Psoas muscle (tissue), 7 donors: ENCODE measurements at regions not wholly inside any gene's neighbourhood (a gene's known extent, or its start where the extent isn't known, plus 50 kb on each side); places are given as distances from the start of the nearest gene placed in this dataset.

Experiments used
- ATAC-seq, 4 donors: fragments of 200-7000 bp; cut with Tn5 transposase; one replicate each; pipeline ENCODE4 v1.9.1; 2020; ENCODE audit warnings: moderate library complexity in 3 of 4, mild to moderate bottlenecking in 2 of 4
- DNase-seq, 2 donors: peaks; one replicate each; pipeline ENCODE4 v3.0.0-alpha.2; 2020
- H3K27ac ChIP-seq: fragments of 200-600 bp; one replicate; pipeline ENCODE4 v1.8.0; 2022
- H3K27me3 ChIP-seq, 3 donors: fragments of 200-600 bp in 1 of 3; one replicate each; pipeline versions ENCODE4 v1.6.1 to v1.8.0; 2013 to 2022; ENCODE audit warnings: low read length in 2 of 3, mild to moderate bottlenecking in 2 of 3, moderate library complexity in 1 of 3; ENCODE audit not compliant: insufficient read depth in 3 of 3
- H3K36me3 ChIP-seq, 2 donors: fragments of 200-600 bp in 1 of 2; one replicate each; pipeline versions ENCODE4 v1.6.1 to v1.8.0; 2013 to 2022; ENCODE audit warnings: low read depth in 1 of 2, mild to moderate bottlenecking in 1 of 2, moderate library complexity in 1 of 2; ENCODE audit not compliant: insufficient read depth in 1 of 2
- H3K4me1 ChIP-seq: fragments of 200-600 bp; one replicate; pipeline ENCODE4 v1.8.0; 2022
- H3K4me3 ChIP-seq: fragments of 200-600 bp; one replicate; pipeline ENCODE4 v1.8.0; 2022; ENCODE audit warnings: mild to moderate bottlenecking
- H3K9me3 ChIP-seq: fragments of 200-600 bp; one replicate; pipeline ENCODE4 v1.8.0; 2022
- CTCF ChIP-seq: fragments of 200-600 bp; IDR thresholded peaks from one replicate; pipeline ENCODE4 v1.8.0; 2022; ENCODE audit warnings: antibody characterized with exemption
- WGBS, 3 donors: extraction: QIAGEN DNeasy Blood & Tissue Kit; methylation state at CpG; one replicate each; pipeline versions ENCODE4 v1.1.6 to v1.1.7; 2013; 5-methylcytosine and 5-hydroxymethylcytosine counted together
- intact Hi-C, 2 donors: fragments of 100-400 bp; cut with DNase I; formaldehyde crosslinking; loops; one replicate each; pipeline versions ENCODE4 v1.11.0 to v1.14.2; 2022
- donor health status: healthy with polysubstance abuse.
- donor health status: DM: no; HTN: no; CAD: no; lungs with moderate emphysema.
- donor health status: Bipolar disorder and iron deficiency.
- donor health status: healthy.
- donor health status: DM: yes; HTN: yes; CAD: no.
- donor health status: DM: no; HTN: no; CAD: no.
- donor health status: DM: yes; HTN: yes; CAD: no.

DNA sequence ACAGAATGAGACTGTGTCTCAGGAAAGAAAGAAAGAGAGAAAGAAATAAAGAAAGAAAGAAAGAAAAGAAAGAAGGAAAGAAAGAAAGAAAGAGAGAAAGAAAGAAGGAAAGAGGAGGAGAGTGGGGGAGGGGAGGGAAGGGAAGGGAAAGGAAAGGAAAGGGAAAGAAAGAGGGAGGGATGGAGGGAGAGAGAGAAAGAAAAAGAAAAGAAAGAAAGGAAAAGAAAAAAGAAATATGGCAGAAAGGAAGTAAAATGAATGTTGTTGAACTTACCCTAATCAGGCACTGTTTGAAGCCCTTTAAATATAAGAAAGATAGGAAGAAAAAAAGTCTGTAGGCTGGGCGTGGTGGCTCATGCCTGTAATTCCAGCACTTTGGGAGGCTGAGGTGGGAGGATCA lies 276.1 kb downstream of the INSC start:
- Histone ChIP-seq H3K27ac (no peak overlapping the region), H3K27me3 (no peaks in the 10 kb centered on the region), H3K9me3 (peaks cover 9% of the 10 kb centered on the region), H3K36me3 (no peaks in the 10 kb centered on the region), H3K4me1 (no peaks in the 10 kb centered on the region), H3K4me3 (no peak overlapping the region)
- intact Hi-C loops = no loop called here
- ATAC-seq (no peak), DNase-seq (no peak)
- no peak for TF ChIP-seq CTCF
- 51 to 58% (median 54%) methylated on average over 1 of the region's 1 CpG for WGBS, 3 donors

- TF ChIP-seq CTCF = no peak
- intact Hi-C loops = no loop called here
- ATAC-seq (no peak), DNase-seq (no peak)
- Histone ChIP-seq H3K36me3 (no peaks in the 10 kb centered on the region), H3K9me3 (peaks cover 8% of the 10 kb centered on the region), H3K4me3 (no peak overlapping the region), H3K4me1 (no peaks in the 10 kb centered on the region), H3K27ac (no peak overlapping the region), H3K27me3 (no peaks in the 10 kb centered on the region)
- 78 to 86% (median 85%) methylated on average over 2 of the region's 2 CpGs for WGBS, 3 donors
These were observed 282.1 kb downstream of the INSC start for GRCh38 chr11:15396778-15397177.

DNA sequence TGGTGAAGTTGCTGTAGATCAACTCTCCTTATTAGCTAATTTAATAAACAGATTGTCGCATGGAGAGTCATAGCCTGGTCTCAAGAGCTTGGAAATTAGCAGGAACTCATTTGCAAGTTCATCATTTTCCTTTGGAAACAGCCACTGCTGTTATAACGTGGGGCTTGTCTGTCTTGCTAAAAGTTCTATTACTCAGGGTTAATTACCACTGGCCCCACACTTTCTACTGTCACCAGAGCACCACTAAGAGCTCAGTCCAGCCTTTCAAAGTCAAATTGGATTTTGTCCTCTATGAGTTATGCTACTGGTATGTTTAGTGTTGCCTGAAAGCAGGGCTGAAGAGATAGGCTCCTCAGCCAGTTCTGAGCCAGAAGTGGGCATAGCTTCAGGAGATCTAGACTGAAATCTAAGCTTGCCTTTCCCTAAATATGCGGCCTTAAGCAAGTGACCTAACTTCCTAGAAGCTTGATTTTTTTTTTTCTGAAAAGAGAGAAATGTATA lies 292.2 kb downstream of the INSC start:
- no peaks in the 10 kb centered on the region for H3K27me3 ChIP-seq
- no peaks in the 10 kb centered on the region for H3K4me1 ChIP-seq
- WGBS, 3 donors = 62 to 69% (median 68%) methylated on average over 3 of the region's 3 CpGs
- no peak for TF ChIP-seq CTCF
- no peak overlapping the region for H3K4me3 ChIP-seq
- H3K27ac ChIP-seq = no peak overlapping the region
- DNase-seq (no peak), ATAC-seq (no peak)
- H3K9me3 ChIP-seq = no peaks in the 10 kb centered on the region
- intact Hi-C loops = no loop called here
- H3K36me3 ChIP-seq = no peaks in the 10 kb centered on the region

DNA sequence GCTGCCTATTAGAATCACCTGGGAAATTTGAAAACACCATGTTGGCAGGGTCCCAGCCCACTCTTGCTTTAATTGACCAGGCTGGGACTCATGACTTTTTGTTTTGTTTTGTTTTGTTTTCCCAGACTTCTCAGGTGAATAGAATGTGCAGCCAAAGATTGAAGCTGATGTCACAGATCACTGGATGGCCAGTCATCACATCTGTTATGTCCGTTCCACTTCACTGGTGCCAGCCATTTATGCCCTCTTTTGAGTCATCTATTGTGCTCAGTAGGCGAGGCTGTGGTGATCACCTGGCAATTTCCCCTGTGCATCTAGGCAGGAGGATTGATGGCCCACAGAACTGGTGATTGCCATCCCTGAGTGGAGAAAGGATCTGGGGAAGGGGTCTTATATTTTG lies 297.3 kb downstream of the INSC start:
- H3K27me3 ChIP-seq = no peaks in the 10 kb centered on the region
- no peak overlapping the region for H3K4me3 ChIP-seq
- no peaks in the 10 kb centered on the region for H3K36me3 ChIP-seq
- no peak for DNase-seq
- no peak overlapping the region for H3K27ac ChIP-seq
- H3K4me1 ChIP-seq = no peaks in the 10 kb centered on the region
- ATAC-seq = no peak
- WGBS, 3 donors = 51 to 71% (median 52%) methylated on average over 2 of the region's 2 CpGs
- intact Hi-C loops = no loop called here
- no peak for TF ChIP-seq CTCF
- no peaks in the 10 kb centered on the region for H3K9me3 ChIP-seq

DNA sequence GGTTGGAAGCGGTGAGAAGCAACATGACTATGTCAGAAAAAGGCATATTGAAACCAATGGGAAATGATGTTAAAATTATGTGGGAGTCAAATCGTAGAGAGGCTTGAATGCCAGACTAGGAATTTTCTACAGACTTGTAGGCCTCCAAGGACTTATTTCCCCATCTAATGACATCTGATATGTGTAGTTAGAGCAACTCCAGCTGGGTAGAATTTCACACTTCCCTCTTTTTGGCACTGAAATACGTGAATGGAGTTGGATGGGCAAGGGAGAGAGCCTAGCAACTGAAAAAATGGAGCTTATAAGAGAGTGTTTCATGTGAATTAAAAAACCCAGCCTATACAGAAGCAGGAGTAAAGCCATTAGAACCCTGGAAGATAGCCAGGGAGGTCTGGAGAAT lies 304.2 kb downstream of the INSC start:
- H3K4me3 ChIP-seq = no peak overlapping the region
- no peaks in the 10 kb centered on the region for H3K4me1 ChIP-seq
- ATAC-seq = no peak
- intact Hi-C loops = no loop called here
- TF ChIP-seq CTCF = no peak
- DNase-seq = no peak
- 23 to 31% (median 30%) methylated on average over 3 of the region's 3 CpGs for whole genome bisulfite sequencing, 3 donors
- no peaks in the 10 kb centered on the region for H3K27me3 ChIP-seq
- H3K36me3 ChIP-seq = no peaks in the 10 kb centered on the region
- no peaks in the 10 kb centered on the region for H3K9me3 ChIP-seq
- H3K27ac ChIP-seq = no peak overlapping the region
